HepG2 (cell line): ENCODE measurements at regions not wholly inside any gene's neighbourhood (a gene's known extent, or its start where the extent isn't known, plus 50 kb on each side); places are given as distances from the start of the nearest gene placed in this dataset.

Experiments used
- CC2D1A ChIP-seq: sonication (generic); formaldehyde crosslinking; IDR thresholded peaks from 2 replicates; pipeline ENCODE4 v1.8.1; 2023; ENCODE audit warnings: mild to moderate bottlenecking, missing genetic modification reagents
- GMEB2 ChIP-seq: IDR thresholded peaks from 2 replicates; pipeline ENCODE4 v1.6.1; 2016; ENCODE audit warnings: missing biosample characterization, missing genetic modification reagents, low read depth
- HCFC1 ChIP-seq: fragments of 150-350 bp; IDR thresholded peaks from 2 replicates; pipeline ENCODE4 v1.6.1; 2014; ENCODE audit warnings: low read depth, low read length
- HNF1A ChIP-seq, 2 experiments: sonication (generic) in 1 of 2; formaldehyde crosslinking in 1 of 2; IDR thresholded peaks; 2 replicates each; pipeline versions ENCODE4 v1.4.0 to v1.6.1; 2016 to 2020; ENCODE audit warnings: borderline replicate concordance in 1 of 2, low read depth in 1 of 2, mild to moderate bottlenecking in 1 of 2, missing genetic modification reagents in 1 of 2
- HOMEZ ChIP-seq: IDR thresholded peaks from 2 replicates; pipeline ENCODE4 v1.6.1; 2016; ENCODE audit warnings: low read depth
- KDM1A ChIP-seq: IDR thresholded peaks from 2 replicates; pipeline ENCODE4 v1.6.1; 2016; ENCODE audit warnings: missing compliant biosample characterization
- MXD4 ChIP-seq: IDR thresholded peaks from 2 replicates; pipeline ENCODE4 v1.6.1; 2016; ENCODE audit warnings: mild to moderate bottlenecking, missing biosample characterization, missing genetic modification reagents
- NR3C1 ChIP-seq: sonication (generic); formaldehyde crosslinking; IDR thresholded peaks from 2 replicates; pipeline ENCODE4 v1.4.0; 2020; ENCODE audit warnings: missing genetic modification reagents
- PBX2 ChIP-seq: IDR thresholded peaks from 2 replicates; pipeline ENCODE4 v1.6.1; 2016; ENCODE audit warnings: control low read depth
- POLR2AphosphoS5 ChIP-seq: IDR thresholded peaks from 2 replicates; pipeline ENCODE4 v1.6.1; 2012; ENCODE audit warnings: low read depth, low read length
- SPEN ChIP-seq: sonication (generic); formaldehyde crosslinking; IDR thresholded peaks from 2 replicates; pipeline ENCODE4 v1.5.1; 2020; ENCODE audit warnings: low read depth, mild to moderate bottlenecking, missing genetic modification reagents
- ZFP82 ChIP-seq: sonication (generic); formaldehyde crosslinking; IDR thresholded peaks from 2 replicates; pipeline ENCODE4 v1.5.1; 2020; ENCODE audit warnings: mild to moderate bottlenecking, missing genetic modification reagents, borderline replicate concordance
- ZNF10 ChIP-seq: sonication (generic); formaldehyde crosslinking; IDR thresholded peaks from 2 replicates; pipeline ENCODE4 v1.4.0; 2020; ENCODE audit warnings: mild to moderate bottlenecking, low read depth, missing genetic modification reagents, borderline replicate concordance
- ZNF253 ChIP-seq: sonication (generic); formaldehyde crosslinking; IDR thresholded peaks from 2 replicates; pipeline ENCODE4 v1.8.0; 2022; ENCODE audit warnings: mild to moderate bottlenecking, missing genetic modification reagents, borderline replicate concordance
- ZNF354B ChIP-seq: sonication (generic); formaldehyde crosslinking; IDR thresholded peaks from 2 replicates; pipeline ENCODE4 v1.8.0; 2022; ENCODE audit warnings: mild to moderate bottlenecking, missing genetic modification reagents
- ZNF431 ChIP-seq: sonication (generic); formaldehyde crosslinking; IDR thresholded peaks from 2 replicates; pipeline ENCODE4 v1.9.0; 2022; ENCODE audit warnings: missing genetic modification reagents, low read depth, mild to moderate bottlenecking, borderline replicate concordance
- ZNF513 ChIP-seq: sonication (generic); formaldehyde crosslinking; conservative IDR thresholded peaks from 2 replicates; pipeline ENCODE4 v1.5.0; 2020; ENCODE audit warnings: missing genetic modification reagents
- ZNF616 ChIP-seq: sonication (generic); formaldehyde crosslinking; IDR thresholded peaks from 2 replicates; pipeline ENCODE4 v1.5.0; 2020; ENCODE audit warnings: low read depth, mild to moderate bottlenecking, missing genetic modification reagents
- ZNF660 ChIP-seq: sonication (generic); formaldehyde crosslinking; IDR thresholded peaks from 2 replicates; pipeline ENCODE4 v1.5.1; 2020; ENCODE audit warnings: mild to moderate bottlenecking, low read depth, missing genetic modification reagents, borderline replicate concordance

GRCh38 chr6:28586962-28587745 lies 61.5 kb downstream of the GPX5 start (continued):
- TF ChIP-seq HNF1A (IDR thresholded peaks at IDR 0.05; ENCODE audit: low read depth) (no peak), HNF1A (CRISPR knock-in tag; IDR thresholded peaks at IDR 0.05; ENCODE audit: borderline replicate concordance) (peak; percentile 68; the same call in 1 of the 2 replicates), SPEN (peak; percentile 96), ZNF660 (CRISPR knock-in tag) (no peak), ZNF513 (no peak), KDM1A (CRISPR knock-in tag) (no peak), GMEB2 (CRISPR knock-in tag) (no peak), ZNF431 (CRISPR knock-in tag) (no peak), ZNF253 (no peak), ZFP82 (CRISPR knock-in tag) (no peak), CC2D1A (CRISPR knock-in tag) (no peak), HCFC1 (peak; percentile 42; the same call in 1 of the 2 replicates), NR3C1 (CRISPR knock-in tag) (no peak), MXD4 (peak; percentile 83), HOMEZ (CRISPR knock-in tag) (no peak), ZNF616 (CRISPR knock-in tag) (peak; percentile 89; the same call in 1 of the 2 replicates), ZNF354B (CRISPR knock-in tag) (0 out of 2 replicates have a peak, but pooled peaks have one; percentile 59), PBX2 (CRISPR knock-in tag) (no peak), ZNF10 (no peak; the same call in 1 of the 2 replicates), POLR2AphosphoS5 (peak; percentile 96)
